Gastroesophageal sphincter (tissue), 4 donors: ENCODE measurements at regions not wholly inside any gene's neighbourhood (a gene's known extent, or its start where the extent isn't known, plus 50 kb on each side); places are given as distances from the start of the nearest gene placed in this dataset.

Source experiments
- ATAC-seq: fragments of 150-250 bp; one replicate; pipeline ENCODE4 v1.9.1; 2016; ENCODE audit warnings: mild to moderate bottlenecking, moderate library complexity
- H3K27ac ChIP-seq, 4 donors: fragments of 200-600 bp; sonication (generic) in 3 of 4; 1 replicate in 3 of 4; 2 replicates in 1 of 4; pipeline ENCODE4 v1.5.1; 2016 to 2019
- H3K27me3 ChIP-seq: fragments of 200-600 bp; sonication (generic); one replicate; pipeline ENCODE4 v1.5.1; 2019
- H3K36me3 ChIP-seq, 2 donors: fragments of 200-600 bp; sonication (generic); one replicate each; pipeline ENCODE4 v1.5.1; 2019; ENCODE audit warnings: control low read depth in 1 of 2
- H3K4me1 ChIP-seq, 3 donors: fragments of 200-600 bp; sonication (generic); 1 replicate in 2 of 3; 2 replicates in 1 of 3; pipeline ENCODE4 v1.5.1; 2016 to 2019; ENCODE audit warnings: control low read depth in 2 of 3
- H3K4me3 ChIP-seq, 2 donors: fragments of 200-600 bp; sonication (generic); one replicate each; pipeline ENCODE4 v1.5.1; 2019; ENCODE audit warnings: mild to moderate bottlenecking in 1 of 2, moderate library complexity in 1 of 2
- H3K9me3 ChIP-seq, 3 donors: fragments of 200-600 bp; sonication (generic); one replicate each; pipeline ENCODE4 v1.5.1; 2017 to 2019; ENCODE audit warnings: control low read depth in 2 of 3
- CTCF ChIP-seq, 4 experiments: fragments of 200-600 bp in 2 of 4; fragments of 450-650 bp in 2 of 4; sonication (generic) in 1 of 4; IDR thresholded peaks; one replicate each; pipeline ENCODE4 v1.5.1; 2017 to 2019; ENCODE audit warnings: antibody characterized with exemption in 4 of 4, mild to moderate bottlenecking in 2 of 4, moderate library complexity in 2 of 4
- EP300 ChIP-seq: sonication (generic); formaldehyde crosslinking; IDR thresholded peaks from one replicate; pipeline ENCODE4 v1.6.1; 2017; ENCODE audit warnings: antibody characterized with exemption, mild to moderate bottlenecking
- POLR2A ChIP-seq, 2 donors: fragments of 450-650 bp; IDR thresholded peaks; one replicate each; pipeline ENCODE4 v1.6.1; 2017; ENCODE audit warnings: antibody characterized with exemption in 2 of 2, mild to moderate bottlenecking in 2 of 2, moderate library complexity in 1 of 2
- POLR2AphosphoS5 ChIP-seq: sonication (generic); formaldehyde crosslinking; IDR thresholded peaks from one replicate; pipeline ENCODE4 v1.6.1; 2017; ENCODE audit warnings: antibody characterized with exemption
- WGBS, 2 donors: methylation state at CpG; one replicate each; pipeline ENCODE4 v1.1.5; 2018; ENCODE audit warnings: low coverage in 1 of 2; 5-methylcytosine and 5-hydroxymethylcytosine counted together

- H3K4me1 ChIP-seq: no peaks in the 10 kb centered on the region
- no peak for TF ChIP-seq EP300
- TF ChIP-seq POLR2A (IDR thresholded peaks at IDR 0.05): no peak
- TF ChIP-seq POLR2AphosphoS5: no peak
- TF ChIP-seq CTCF (IDR thresholded peaks at IDR 0.05): no peak
- no peak for ATAC-seq
- no peaks in the 10 kb centered on the region for H3K27me3 ChIP-seq
- WGBS, 2 donors: 6 to 18% methylated on average over 1 of the region's 1 CpG
- H3K36me3 ChIP-seq: no peaks in the 10 kb centered on the region
- H3K9me3 ChIP-seq: no peaks in the 10 kb centered on the region
- no peak overlapping the region for H3K27ac ChIP-seq
- H3K4me3 ChIP-seq: no peak overlapping the region
Observed at GRCh38 chr10:108490944-108491343, 1326.4 kb upstream of the SORCS1 start.

GRCh38 chr10:108471420-108471819 is 1306.9 kb upstream of the SORCS1 start:
- H3K27me3 ChIP-seq: peaks cover 10% of the 10 kb centered on the region
- no peaks in the 10 kb centered on the region for H3K36me3 ChIP-seq
- H3K4me3 ChIP-seq: no peak overlapping the region
- H3K27ac ChIP-seq: no peak overlapping the region
- 100% methylated on average over 1 of the region's 1 CpG for WGBS, 2 donors
- TF ChIP-seq POLR2A (IDR thresholded peaks at IDR 0.05) (no peak), CTCF (IDR thresholded peaks at IDR 0.05) (no peak), EP300 (no peak), POLR2AphosphoS5 (no peak)
- H3K9me3 ChIP-seq: no peaks in the 10 kb centered on the region
- peaks cover 0 to 5% (median 0%) of the 10 kb centered on the region in 3 donors for H3K4me1 ChIP-seq
- ATAC-seq: no peak

- Histone ChIP-seq H3K27ac (no peak overlapping the region), H3K36me3 (no peaks in the 10 kb centered on the region), H3K4me3 (no peak overlapping the region), H3K9me3 (no peaks in the 10 kb centered on the region), H3K4me1 (peaks cover 0 to 13% (median 0%) of the 10 kb centered on the region in 3 donors), H3K27me3 (peaks cover 22% of the 10 kb centered on the region)
- no peak for ATAC-seq
- WGBS, 2 donors: 64 to 67% methylated on average over 3 of the region's 3 CpGs
- no peak for TF ChIP-seq CTCF (IDR thresholded peaks at IDR 0.05)
Observed at GRCh38 chr10:108469940-108470339, 1305.4 kb upstream of the SORCS1 start.

- Histone ChIP-seq H3K36me3 (no peaks in the 10 kb centered on the region), H3K4me1 (peaks cover 0 to 13% (median 0%) of the 10 kb centered on the region in 3 donors), H3K9me3 (no peaks in the 10 kb centered on the region), H3K27me3 (peaks cover 22% of the 10 kb centered on the region), H3K4me3 (peak overlapping the region; percentile 62), H3K27ac (peak overlapping the region in 1 of 4 donors; percentile 29)
- 15% methylated on average over 4 of the region's 62 CpGs; no CpG with 5 or more reads in 1 of the 2 donors for WGBS, 2 donors
- peak; percentile 71 for ATAC-seq
- TF ChIP-seq EP300: no peak
- no peak for TF ChIP-seq POLR2AphosphoS5
- TF ChIP-seq POLR2A (IDR thresholded peaks at IDR 0.05): no peak
- TF ChIP-seq CTCF (IDR thresholded peaks at IDR 0.05): no peak
Observed at GRCh38 chr10:108465871-108466641, 1301.5 kb upstream of the SORCS1 start.

GRCh38 chr10:108462005-108462404 is 1297.5 kb upstream of the SORCS1 start:
- peaks cover 0 to 13% (median 0%) of the 10 kb centered on the region in 3 donors for H3K4me1 ChIP-seq
- 80 to 97% methylated on average over 2 of the region's 2 CpGs for WGBS, 2 donors
- H3K9me3 ChIP-seq: no peaks in the 10 kb centered on the region
- H3K4me3 ChIP-seq: no peak overlapping the region
- no peaks in the 10 kb centered on the region for H3K36me3 ChIP-seq
- H3K27me3 ChIP-seq: peaks cover 16% of the 10 kb centered on the region
- ATAC-seq: no peak
- TF ChIP-seq POLR2A (IDR thresholded peaks at IDR 0.05) (no peak), POLR2AphosphoS5 (no peak), EP300 (no peak), CTCF (IDR thresholded peaks at IDR 0.05) (no peak)
- no peak overlapping the region for H3K27ac ChIP-seq
